Bronchial epithelial cell (primary cell): ENCODE measurements at regions not wholly inside any gene's neighbourhood (a gene's known extent, or its start where the extent isn't known, plus 50 kb on each side); places are given as distances from the start of the nearest gene placed in this dataset.

Source experiments
- DNase-seq: peaks from one replicate; pipeline ENCODE4 v3.0.0-alpha.2; 2010; ENCODE audit warnings: low read depth
- FAIRE-seq: peaks from 2 replicates; lab custom pipeline; 2011; peaks lifted over from hg19 to GRCh38; lab: Jason Lieb, UNC
- H3K27me3 ChIP-seq: 2 replicates; pipeline ENCODE4 v1.5.1; 2011; ENCODE audit warnings: low read length; ENCODE audit not compliant: control insufficient read depth, insufficient read depth
- H3K36me3 ChIP-seq: 2 replicates; pipeline ENCODE4 v1.5.1; 2011; ENCODE audit warnings: low read length; ENCODE audit not compliant: control insufficient read depth, insufficient read depth
- H3K4me3 ChIP-seq: 2 replicates; pipeline ENCODE4 v1.5.1; 2011; ENCODE audit warnings: mild to moderate bottlenecking, low read depth, low read length, control low read depth
- TF ChIP-seq, protein P1 (sequence below): IDR thresholded peaks from 2 replicates; pipeline ENCODE4 v1.5.1; 2011; ENCODE audit warnings: mild to moderate bottlenecking, moderate library complexity, low read length, control low read depth, inconsistent platforms; ENCODE audit not compliant: insufficient read depth, severe bottlenecking

- no peak for DNase-seq
- no peak for FAIRE-seq
- Histone ChIP-seq H3K27me3 (no peaks in the 10 kb centered on the region), H3K4me3 (no peak overlapping the region), H3K36me3 (no peaks in the 10 kb centered on the region)
- TF ChIP-seq, protein P1, sequence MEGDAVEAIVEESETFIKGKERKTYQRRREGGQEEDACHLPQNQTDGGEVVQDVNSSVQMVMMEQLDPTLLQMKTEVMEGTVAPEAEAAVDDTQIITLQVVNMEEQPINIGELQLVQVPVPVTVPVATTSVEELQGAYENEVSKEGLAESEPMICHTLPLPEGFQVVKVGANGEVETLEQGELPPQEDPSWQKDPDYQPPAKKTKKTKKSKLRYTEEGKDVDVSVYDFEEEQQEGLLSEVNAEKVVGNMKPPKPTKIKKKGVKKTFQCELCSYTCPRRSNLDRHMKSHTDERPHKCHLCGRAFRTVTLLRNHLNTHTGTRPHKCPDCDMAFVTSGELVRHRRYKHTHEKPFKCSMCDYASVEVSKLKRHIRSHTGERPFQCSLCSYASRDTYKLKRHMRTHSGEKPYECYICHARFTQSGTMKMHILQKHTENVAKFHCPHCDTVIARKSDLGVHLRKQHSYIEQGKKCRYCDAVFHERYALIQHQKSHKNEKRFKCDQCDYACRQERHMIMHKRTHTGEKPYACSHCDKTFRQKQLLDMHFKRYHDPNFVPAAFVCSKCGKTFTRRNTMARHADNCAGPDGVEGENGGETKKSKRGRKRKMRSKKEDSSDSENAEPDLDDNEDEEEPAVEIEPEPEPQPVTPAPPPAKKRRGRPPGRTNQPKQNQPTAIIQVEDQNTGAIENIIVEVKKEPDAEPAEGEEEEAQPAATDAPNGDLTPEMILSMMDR: peak; percentile 15
Observed at GRCh38 chr5:135162661-135163265, 128.7 kb upstream of the PITX1 start.

- FAIRE-seq (no peak), DNase-seq (no peak)
- Histone ChIP-seq H3K4me3 (no peak overlapping the region), H3K36me3 (no peaks in the 10 kb centered on the region), H3K27me3 (no peaks in the 10 kb centered on the region)
- TF ChIP-seq, protein P1: no peak
Observed at GRCh38 chr5:135161221-135161620, 127.2 kb upstream of the PITX1 start.

DNA sequence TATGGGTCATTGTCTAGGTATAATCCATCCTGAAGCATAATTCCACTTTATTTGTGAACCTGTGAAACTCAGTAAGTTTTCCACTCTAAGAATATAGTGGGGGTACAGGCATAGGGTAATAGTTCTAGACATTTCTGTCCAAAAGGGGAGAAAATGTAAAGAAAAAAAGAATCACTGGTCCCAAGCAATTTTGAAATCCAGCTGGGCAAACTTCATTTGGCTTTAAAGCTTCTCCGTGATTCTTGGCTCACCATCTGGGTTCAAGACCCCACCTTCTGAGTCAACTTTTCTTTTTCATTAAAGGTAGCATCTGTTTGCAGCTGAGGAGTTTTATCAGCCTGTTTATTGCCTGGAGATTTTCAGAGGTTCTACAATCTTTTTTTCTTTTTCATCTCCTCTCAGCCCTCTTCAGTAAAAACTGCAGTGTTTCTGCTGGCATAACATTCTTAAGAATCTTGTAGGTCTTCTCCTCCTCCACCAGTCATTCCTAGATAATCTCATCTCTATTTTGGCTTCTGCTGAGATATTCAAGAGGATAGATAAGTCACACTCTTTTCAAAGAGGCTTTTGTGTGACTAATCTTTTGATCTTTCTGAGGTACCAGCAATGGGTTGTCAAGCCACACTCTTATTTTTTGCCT, 126.1 kb upstream of the PITX1 start:
- TF ChIP-seq, protein P1: no peak
- DNase-seq: no peak
- no peaks in the 10 kb centered on the region for H3K36me3 ChIP-seq
- H3K27me3 ChIP-seq: no peaks in the 10 kb centered on the region
- no peak overlapping the region for H3K4me3 ChIP-seq
- no peak for FAIRE-seq

DNA sequence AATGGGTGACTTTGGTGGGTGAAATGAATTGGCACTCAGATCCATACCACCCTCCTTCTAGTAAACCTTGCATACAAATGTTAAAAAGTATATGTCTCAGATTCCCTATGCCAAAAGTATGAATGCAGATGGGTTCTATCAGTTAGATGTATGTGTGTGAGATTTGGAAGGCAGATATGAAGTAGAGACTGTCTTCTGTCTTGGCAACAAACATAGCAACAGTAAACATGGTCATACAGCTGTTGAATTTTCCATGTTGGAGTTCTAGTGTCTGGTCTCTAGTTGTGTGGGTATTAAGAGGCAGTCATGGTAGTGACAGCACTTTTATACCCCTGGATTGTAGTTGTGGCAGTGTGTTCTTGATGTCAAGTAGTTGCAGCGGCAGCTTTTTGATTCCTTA, 125.6 kb upstream of the PITX1 start:
- DNase-seq: no peak
- no peaks in the 10 kb centered on the region for H3K36me3 ChIP-seq
- no peaks in the 10 kb centered on the region for H3K27me3 ChIP-seq
- no peak overlapping the region for H3K4me3 ChIP-seq
- TF ChIP-seq, protein P1: no peak
- no peak for FAIRE-seq

DNA sequence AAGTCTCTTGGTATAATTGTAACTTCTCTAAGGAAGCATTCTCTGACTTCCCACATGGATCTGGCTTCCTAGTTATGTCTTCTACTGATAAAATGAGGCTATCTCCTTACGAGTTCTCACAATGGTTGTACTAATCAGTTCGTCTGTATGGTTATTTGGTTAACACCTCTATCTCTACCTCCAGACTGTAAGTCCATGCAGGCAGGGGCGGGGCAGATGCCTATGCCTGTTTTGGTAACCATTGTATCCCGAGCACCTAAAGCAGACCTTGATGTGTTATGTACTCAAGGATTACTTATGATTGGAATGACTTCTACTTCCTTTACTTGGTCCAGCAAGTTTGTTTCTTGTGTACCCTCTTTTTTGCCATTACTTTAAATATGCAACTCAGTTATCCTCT, 125.0 kb upstream of the PITX1 start:
- TF ChIP-seq, protein P1: no peak
- Histone ChIP-seq H3K4me3 (no peak overlapping the region), H3K36me3 (no peaks in the 10 kb centered on the region), H3K27me3 (no peaks in the 10 kb centered on the region)
- DNase-seq (no peak), FAIRE-seq (no peak)
